ENCODE measurements at regions not wholly inside any gene's neighbourhood (a gene's known extent, or its start where the extent isn't known, plus 50 kb on each side); places are given as distances from the start of the nearest gene placed in this dataset.

DNA sequence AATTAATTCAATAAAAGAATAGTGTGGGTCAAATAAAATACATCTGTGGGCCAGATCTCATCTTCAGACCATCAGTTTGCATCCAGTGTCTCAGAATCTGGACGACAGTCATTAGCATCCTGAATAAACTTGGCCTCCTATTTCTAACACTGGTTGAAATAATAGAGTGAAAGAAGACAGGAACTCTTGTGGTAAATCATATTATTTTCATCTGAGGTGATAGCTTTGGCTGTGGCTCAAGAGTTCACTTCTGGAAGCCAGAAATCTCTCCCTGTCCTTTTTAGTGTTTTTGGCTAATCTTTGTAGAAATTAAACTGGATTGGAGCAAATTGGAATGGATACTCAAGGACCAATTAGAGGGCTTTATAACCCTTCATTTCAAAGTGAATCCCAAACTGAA, 63.4 kb upstream of the HMHB1 start (continued):
- TF ChIP-seq, protein P1, sequence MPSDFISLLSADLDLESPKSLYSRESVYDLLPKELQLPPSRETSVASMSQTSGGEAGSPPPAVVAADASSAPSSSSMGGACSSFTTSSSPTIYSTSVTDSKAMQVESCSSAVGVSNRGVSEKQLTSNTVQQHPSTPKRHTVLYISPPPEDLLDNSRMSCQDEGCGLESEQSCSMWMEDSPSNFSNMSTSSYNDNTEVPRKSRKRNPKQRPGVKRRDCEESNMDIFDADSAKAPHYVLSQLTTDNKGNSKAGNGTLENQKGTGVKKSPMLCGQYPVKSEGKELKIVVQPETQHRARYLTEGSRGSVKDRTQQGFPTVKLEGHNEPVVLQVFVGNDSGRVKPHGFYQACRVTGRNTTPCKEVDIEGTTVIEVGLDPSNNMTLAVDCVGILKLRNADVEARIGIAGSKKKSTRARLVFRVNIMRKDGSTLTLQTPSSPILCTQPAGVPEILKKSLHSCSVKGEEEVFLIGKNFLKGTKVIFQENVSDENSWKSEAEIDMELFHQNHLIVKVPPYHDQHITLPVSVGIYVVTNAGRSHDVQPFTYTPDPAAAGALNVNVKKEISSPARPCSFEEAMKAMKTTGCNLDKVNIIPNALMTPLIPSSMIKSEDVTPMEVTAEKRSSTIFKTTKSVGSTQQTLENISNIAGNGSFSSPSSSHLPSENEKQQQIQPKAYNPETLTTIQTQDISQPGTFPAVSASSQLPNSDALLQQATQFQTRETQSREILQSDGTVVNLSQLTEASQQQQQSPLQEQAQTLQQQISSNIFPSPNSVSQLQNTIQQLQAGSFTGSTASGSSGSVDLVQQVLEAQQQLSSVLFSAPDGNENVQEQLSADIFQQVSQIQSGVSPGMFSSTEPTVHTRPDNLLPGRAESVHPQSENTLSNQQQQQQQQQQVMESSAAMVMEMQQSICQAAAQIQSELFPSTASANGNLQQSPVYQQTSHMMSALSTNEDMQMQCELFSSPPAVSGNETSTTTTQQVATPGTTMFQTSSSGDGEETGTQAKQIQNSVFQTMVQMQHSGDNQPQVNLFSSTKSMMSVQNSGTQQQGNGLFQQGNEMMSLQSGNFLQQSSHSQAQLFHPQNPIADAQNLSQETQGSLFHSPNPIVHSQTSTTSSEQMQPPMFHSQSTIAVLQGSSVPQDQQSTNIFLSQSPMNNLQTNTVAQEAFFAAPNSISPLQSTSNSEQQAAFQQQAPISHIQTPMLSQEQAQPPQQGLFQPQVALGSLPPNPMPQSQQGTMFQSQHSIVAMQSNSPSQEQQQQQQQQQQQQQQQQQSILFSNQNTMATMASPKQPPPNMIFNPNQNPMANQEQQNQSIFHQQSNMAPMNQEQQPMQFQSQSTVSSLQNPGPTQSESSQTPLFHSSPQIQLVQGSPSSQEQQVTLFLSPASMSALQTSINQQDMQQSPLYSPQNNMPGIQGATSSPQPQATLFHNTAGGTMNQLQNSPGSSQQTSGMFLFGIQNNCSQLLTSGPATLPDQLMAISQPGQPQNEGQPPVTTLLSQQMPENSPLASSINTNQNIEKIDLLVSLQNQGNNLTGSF (CRISPR knock-in tag; IDR thresholded peaks at IDR 0.05) = no peak
- no peak for TF ChIP-seq TBL1XR1 (IDR thresholded peaks at IDR 0.05; ENCODE audit: borderline replicate concordance, low read length, partially characterized antibody)
- no peak for TF ChIP-seq SP140L (CRISPR knock-in tag; IDR thresholded peaks at IDR 0.05; ENCODE audit: borderline replicate concordance)
- no peak for TF ChIP-seq SUZ12 (IDR thresholded peaks at IDR 0.05; ENCODE audit: low read depth, low read length)

DNA sequence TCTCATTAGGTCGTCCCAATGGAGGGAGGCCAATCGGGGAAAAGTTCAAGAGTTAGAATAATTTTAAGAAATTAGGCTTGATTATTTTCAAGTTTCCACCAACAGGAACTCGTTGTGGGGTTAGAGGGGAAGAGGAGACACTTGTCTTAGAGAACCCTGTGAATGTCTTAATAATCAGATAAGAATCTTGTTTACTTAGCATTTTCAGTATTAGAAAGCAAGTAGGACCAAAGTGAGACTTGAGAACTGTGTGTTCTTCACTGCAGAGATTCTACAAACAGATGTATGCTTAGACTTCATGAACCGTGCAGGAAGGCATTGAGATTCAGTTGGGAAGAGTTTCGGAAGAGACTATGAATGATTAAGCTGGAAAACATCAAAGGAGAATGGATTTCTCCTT, 69.0 kb upstream of the HMHB1 start:
- in situ Hi-C loops (cut with HindIII; ENCODE audit: extremely low pct_ligation_motif_present, low pct_unique_long_range_greater_than_20kb) = no loop called here
- CTCF ChIA-PET (ENCODE audit: low intra/inter-chr PET ratio, low total read pairs) = no interaction called here
- 25% methylated on average over 5 of the region's 5 CpGs for WGBS (ENCODE audit: low lambda C conversion rate)
- Histone ChIP-seq H3K27ac (ENCODE audit: extremely low read length, insufficient read depth, low read length) (no peak overlapping the region), H3K4me3 (replicated peaks in 1 of 3; ENCODE audit: insufficient read depth in 1 of 3, low read depth in 2 of 3, low read length in 3 of 3) (no peak overlapping the region), H3K27me3 (ENCODE audit: control insufficient read depth in 1 of 2, insufficient read depth in 2 of 2, low read length in 2 of 2) (peaks cover 0 to 3% of the 10 kb centered on the region in 2 experiments; a peak in 1 of 5 replicates), H3K4me1 (ENCODE audit: insufficient read depth, low read length) (no peaks in the 10 kb centered on the region), H4K20me1 (ENCODE audit: insufficient read depth, low read length) (no peaks in the 10 kb centered on the region), H3K9me3 (ENCODE audit: low read length) (no peaks in the 10 kb centered on the region), H3K36me3 (replicated peaks in 1 of 2; ENCODE audit: control insufficient read depth in 1 of 2, insufficient read depth in 2 of 2, low read length in 2 of 2) (no peaks in the 10 kb centered on the region), H3K79me2 (ENCODE audit: insufficient read depth, low read length) (no peaks in the 10 kb centered on the region), H3K4me2 (ENCODE audit: low read depth, low read length) (no peak overlapping the region), H2AFZ (ENCODE audit: low read length) (no peak overlapping the region), H3K9ac (ENCODE audit: insufficient read depth, low read depth, low read length) (no peak overlapping the region)
- no TSS peak for BruUV-seq (replicated peaks)
- intact Hi-C loops (cut with micrococcal nuclease; ENCODE audit: unreplicated experiment) = no loop called here
- FAIRE-seq (no peak), ATAC-seq (no peak), DNase-seq (ENCODE audit: low spot score) (no peak)
- TF ChIP-seq ZNF782 (CRISPR knock-in tag; IDR thresholded peaks at IDR 0.05; ENCODE audit: borderline replicate concordance) = no peak
- TF ChIP-seq, protein P2, sequence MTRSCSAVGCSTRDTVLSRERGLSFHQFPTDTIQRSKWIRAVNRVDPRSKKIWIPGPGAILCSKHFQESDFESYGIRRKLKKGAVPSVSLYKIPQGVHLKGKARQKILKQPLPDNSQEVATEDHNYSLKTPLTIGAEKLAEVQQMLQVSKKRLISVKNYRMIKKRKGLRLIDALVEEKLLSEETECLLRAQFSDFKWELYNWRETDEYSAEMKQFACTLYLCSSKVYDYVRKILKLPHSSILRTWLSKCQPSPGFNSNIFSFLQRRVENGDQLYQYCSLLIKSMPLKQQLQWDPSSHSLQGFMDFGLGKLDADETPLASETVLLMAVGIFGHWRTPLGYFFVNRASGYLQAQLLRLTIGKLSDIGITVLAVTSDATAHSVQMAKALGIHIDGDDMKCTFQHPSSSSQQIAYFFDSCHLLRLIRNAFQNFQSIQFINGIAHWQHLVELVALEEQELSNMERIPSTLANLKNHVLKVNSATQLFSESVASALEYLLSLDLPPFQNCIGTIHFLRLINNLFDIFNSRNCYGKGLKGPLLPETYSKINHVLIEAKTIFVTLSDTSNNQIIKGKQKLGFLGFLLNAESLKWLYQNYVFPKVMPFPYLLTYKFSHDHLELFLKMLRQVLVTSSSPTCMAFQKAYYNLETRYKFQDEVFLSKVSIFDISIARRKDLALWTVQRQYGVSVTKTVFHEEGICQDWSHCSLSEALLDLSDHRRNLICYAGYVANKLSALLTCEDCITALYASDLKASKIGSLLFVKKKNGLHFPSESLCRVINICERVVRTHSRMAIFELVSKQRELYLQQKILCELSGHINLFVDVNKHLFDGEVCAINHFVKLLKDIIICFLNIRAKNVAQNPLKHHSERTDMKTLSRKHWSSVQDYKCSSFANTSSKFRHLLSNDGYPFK (CRISPR knock-in tag; IDR thresholded peaks at IDR 0.05; ENCODE audit: borderline replicate concordance) = no peak
- no peak for TF ChIP-seq MTF1 (CRISPR knock-in tag; IDR thresholded peaks at IDR 0.05)
- TF ChIP-seq ZNF34 (CRISPR knock-in tag; IDR thresholded peaks at IDR 0.05; ENCODE audit: borderline replicate concordance) = no peak
- no peak for TF ChIP-seq ZNF326 (CRISPR knock-in tag; IDR thresholded peaks at IDR 0.05; ENCODE audit: borderline replicate concordance)
- no peak for TF ChIP-seq ZNF563 (CRISPR knock-in tag; IDR thresholded peaks at IDR 0.05)
- TF ChIP-seq ZNF788 (CRISPR knock-in tag; IDR thresholded peaks at IDR 0.05; ENCODE audit: borderline replicate concordance) = no peak
- no peak for TF ChIP-seq ZNF367 (CRISPR knock-in tag; IDR thresholded peaks at IDR 0.05; ENCODE audit: borderline replicate concordance)
- no peak for TF ChIP-seq TCF7 (IDR thresholded peaks at IDR 0.05; ENCODE audit: low read depth)
- no peak for TF ChIP-seq ZNF510 (CRISPR knock-in tag; IDR thresholded peaks at IDR 0.05; ENCODE audit: low read depth)
- POLR2A ChIA-PET = no interaction called here

Data from HepG2 (cell line).